Neuronal stem cell (in vitro differentiated cells): ENCODE measurements at regions not wholly inside any gene's neighbourhood (a gene's known extent, or its start where the extent isn't known, plus 50 kb on each side); places are given as distances from the start of the nearest gene placed in this dataset.
A peak's percentile ranks its signal among the peaks of the same experiment; 100 is the strongest.

ENCODE experiments used
- DNase-seq: peaks from one replicate; pipeline ENCODE4 v3.0.0-alpha.2; 2013; ENCODE audit warnings: low spot score
- H2AFZ ChIP-seq: one replicate; pipeline ENCODE4 v1.6.1; 2013; ENCODE audit warnings: mild to moderate bottlenecking, low read length, inconsistent platforms
- H2AK5ac ChIP-seq: 2 replicates; pipeline ENCODE4 v1.6.1; 2013; ENCODE audit warnings: low read depth, mild to moderate bottlenecking, inconsistent platforms, low read length, moderate library complexity, mixed read lengths
- H2BK120ac ChIP-seq: 2 replicates; pipeline ENCODE4 v1.6.1; 2013; ENCODE audit warnings: low read depth, mild to moderate bottlenecking, inconsistent platforms, low read length, moderate library complexity, mixed read lengths
- H2BK12ac ChIP-seq: one replicate; pipeline ENCODE4 v1.6.1; 2013; ENCODE audit warnings: low read length, inconsistent platforms
- H2BK15ac ChIP-seq: 2 replicates; pipeline ENCODE4 v1.6.1; 2013; ENCODE audit warnings: mild to moderate bottlenecking, low read length, inconsistent platforms, mixed read lengths
- H2BK5ac ChIP-seq: one replicate; pipeline ENCODE4 v1.6.1; 2013; ENCODE audit warnings: inconsistent platforms, mild to moderate bottlenecking, low read length, moderate library complexity
- H3K14ac ChIP-seq: one replicate; pipeline ENCODE4 v1.6.1; 2013; ENCODE audit warnings: low read length, inconsistent platforms
- H3K18ac ChIP-seq: 2 replicates; pipeline ENCODE4 v1.6.1; 2013; ENCODE audit warnings: low read length, inconsistent platforms
- H3K23ac ChIP-seq: 2 replicates; pipeline ENCODE4 v1.6.1; 2013; ENCODE audit warnings: low read depth, mild to moderate bottlenecking, mixed read lengths, low read length, inconsistent platforms; ENCODE audit not compliant: poor library complexity
- H3K27ac ChIP-seq: replicated peaks from 3 replicates; pipeline ENCODE4 v1.5.1; 2013; ENCODE audit warnings: low read length, inconsistent platforms
- H3K27me3 ChIP-seq, 3 experiments: 2 replicates each; pipeline ENCODE4 v1.6.1; 2013; ENCODE audit warnings: low read length in 3 of 3, mild to moderate bottlenecking in 2 of 3, inconsistent platforms in 1 of 3, low read depth in 1 of 3, mixed read lengths in 1 of 3, moderate library complexity in 1 of 3; ENCODE audit not compliant: control insufficient read depth in 3 of 3, insufficient read depth in 3 of 3
- H3K36me3 ChIP-seq, 2 donors: replicated peaks in 1 of 2; 2 replicates each; pipeline ENCODE4 v1.6.1; 2013; ENCODE audit warnings: low read length in 2 of 2; ENCODE audit not compliant: control insufficient read depth in 2 of 2, insufficient read depth in 2 of 2
- H3K4ac ChIP-seq: 2 replicates; pipeline ENCODE4 v1.6.1; 2013; ENCODE audit warnings: inconsistent platforms, mild to moderate bottlenecking, low read length, moderate library complexity
- H3K4me1 ChIP-seq, 2 donors: 1 replicate in 1 of 2; 2 replicates in 1 of 2; pipeline ENCODE4 v1.6.1; 2013; ENCODE audit warnings: low read length in 2 of 2, low read depth in 1 of 2; ENCODE audit not compliant: control insufficient read depth in 2 of 2, insufficient read depth in 1 of 2
- H3K4me2 ChIP-seq: one replicate; pipeline ENCODE4 v1.6.1; 2013; ENCODE audit warnings: mild to moderate bottlenecking, low read length, inconsistent platforms; ENCODE audit not compliant: insufficient read depth, poor library complexity, severe bottlenecking
- H3K4me3 ChIP-seq, 2 donors: 2 replicates each; pipeline ENCODE4 v1.5.1; 2013; ENCODE audit warnings: low read length in 2 of 2, mild to moderate bottlenecking in 2 of 2, inconsistent platforms in 1 of 2, moderate library complexity in 1 of 2
- H3K79me1 ChIP-seq: one replicate; pipeline ENCODE4 v1.6.1; 2013; ENCODE audit warnings: low read depth, mild to moderate bottlenecking, inconsistent platforms, low read length, moderate library complexity
- H3K9ac ChIP-seq: one replicate; pipeline ENCODE4 v1.6.1; 2013; ENCODE audit warnings: mild to moderate bottlenecking, low read depth, low read length, inconsistent platforms; ENCODE audit not compliant: poor library complexity
- H3K9me3 ChIP-seq, 2 donors: replicated peaks in 1 of 2; 2 replicates each; pipeline versions ENCODE3 to v1.6.1; 2013; ENCODE audit warnings: low read length in 2 of 2, mild to moderate bottlenecking in 2 of 2, inconsistent platforms in 1 of 2, low read depth in 1 of 2, mixed read lengths in 1 of 2, moderate library complexity in 1 of 2; ENCODE audit not compliant: control insufficient read depth in 2 of 2, insufficient read depth in 1 of 2
- H4K8ac ChIP-seq: one replicate; pipeline ENCODE4 v1.6.1; 2013; ENCODE audit warnings: low read depth, mild to moderate bottlenecking, inconsistent platforms, low read length, moderate library complexity
- H4K91ac ChIP-seq: one replicate; pipeline ENCODE4 v1.6.1; 2013; ENCODE audit warnings: low read length, low read depth, mild to moderate bottlenecking, inconsistent platforms; ENCODE audit not compliant: poor library complexity
- WGBS, 2 donors: extraction: QIAGEN DNeasy Blood & Tissue Kit; methylation state at CpG; one replicate each; pipeline ENCODE4 v1.1.7; 2013; ENCODE audit warnings: missing lambda C conversion rate in 2 of 2, mixed read lengths in 1 of 2; ENCODE audit not compliant: insufficient read length in 2 of 2, insufficient replicate concordance in 1 of 2; ENCODE audit errors: extremely low coverage in 2 of 2; 5-methylcytosine and 5-hydroxymethylcytosine counted together

DNA sequence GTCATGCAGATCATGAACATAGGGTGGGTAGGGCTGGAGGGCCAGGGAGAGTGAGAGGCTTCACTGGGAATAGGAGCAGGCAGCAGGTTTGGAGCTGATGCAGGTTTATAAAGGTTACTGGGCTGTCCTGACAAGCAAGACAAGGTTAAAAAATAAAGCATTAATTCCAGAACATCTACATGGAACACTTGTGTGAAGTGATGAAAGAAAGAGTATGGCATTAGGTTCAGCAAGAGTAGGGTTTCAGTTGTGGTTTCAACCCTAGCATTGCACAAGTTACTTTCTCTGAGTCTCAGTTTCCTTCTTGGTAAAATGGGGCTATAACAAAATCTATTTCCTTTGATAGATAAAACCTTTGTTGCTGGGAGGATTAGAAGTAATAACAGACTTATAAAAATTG, 114.6 kb upstream of the SESN3 start:
- Histone ChIP-seq H2BK5ac (no peak overlapping the region), H3K27me3 (no peaks in the 10 kb centered on the region), H3K14ac (no peak overlapping the region), H3K23ac (no peak overlapping the region), H4K8ac (no peak overlapping the region), H3K4me3 (no peak overlapping the region), H2AK5ac (no peak overlapping the region), H3K9ac (no peak overlapping the region), H2BK120ac (no peak overlapping the region), H3K18ac (no peak overlapping the region), H3K27ac (no peak overlapping the region), H3K4me2 (no peak overlapping the region), H2AFZ (no peak overlapping the region), H3K79me1 (no peaks in the 10 kb centered on the region), H2BK12ac (no peak overlapping the region), H3K9me3 (no peaks in the 10 kb centered on the region), H3K36me3 (no peaks in the 10 kb centered on the region), H3K4ac (no peak overlapping the region), H4K91ac (no peak overlapping the region), H3K4me1 (peaks cover 0 to 5% of the 10 kb centered on the region in 2 donors), H2BK15ac (no peak overlapping the region)
- no peak for DNase-seq

DNA sequence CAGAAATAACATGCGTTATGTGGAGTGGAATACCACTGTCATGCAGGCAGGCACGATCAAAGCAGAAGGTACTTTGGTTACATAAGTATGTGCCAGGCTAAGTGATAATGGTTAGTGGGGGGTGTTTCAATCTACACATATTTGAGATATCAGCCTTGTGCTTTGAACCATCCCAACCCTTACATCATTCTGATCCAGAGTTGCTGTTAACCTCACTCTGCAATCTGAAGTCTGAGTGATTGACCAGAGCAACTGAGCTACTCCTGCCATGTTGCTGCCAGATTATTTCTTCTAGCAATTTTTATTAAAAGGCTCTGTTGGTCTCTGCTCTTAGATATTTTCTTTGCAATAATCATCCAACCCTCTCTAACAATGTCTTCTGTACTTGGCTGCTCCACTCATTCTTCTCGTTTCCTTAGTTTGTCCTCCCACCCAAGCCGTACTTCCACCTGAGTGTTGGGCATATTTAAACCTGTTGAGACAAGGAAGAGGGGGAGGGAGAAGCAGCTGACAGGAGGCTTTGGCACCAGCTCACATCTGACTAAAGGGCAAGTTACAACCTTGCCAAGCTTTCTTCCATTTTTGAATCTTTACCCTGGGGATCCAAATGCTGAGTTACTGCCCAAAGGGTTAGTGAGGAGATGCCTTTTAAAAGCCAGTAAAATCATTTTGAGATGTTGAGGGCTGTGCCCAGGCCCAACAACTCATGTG, 114.1 kb upstream of the SESN3 start:
- no peak overlapping the region for H2BK12ac ChIP-seq
- no peak overlapping the region for H3K4me2 ChIP-seq
- H3K18ac ChIP-seq, result no peak overlapping the region
- H4K91ac ChIP-seq, result no peak overlapping the region
- no CpG with 5 or more reads among the region's 4 CpGs for WGBS, 2 donors
- H3K4me1 ChIP-seq, result peaks cover 0 to 5% of the 10 kb centered on the region in 2 donors
- no peak overlapping the region for H3K23ac ChIP-seq
- H3K27me3 ChIP-seq, result no peaks in the 10 kb centered on the region
- H2BK120ac ChIP-seq, result no peak overlapping the region
- H2BK15ac ChIP-seq, result no peak overlapping the region
- H3K9ac ChIP-seq, result no peak overlapping the region
- H3K4ac ChIP-seq, result no peak overlapping the region
- no peaks in the 10 kb centered on the region for H3K36me3 ChIP-seq
- H3K27ac ChIP-seq, result no peak overlapping the region
- H2BK5ac ChIP-seq, result no peak overlapping the region
- no peak overlapping the region for H4K8ac ChIP-seq
- no peak overlapping the region for H2AK5ac ChIP-seq
- DNase-seq, result no peak
- H3K4me3 ChIP-seq, result no peak overlapping the region
- no peak overlapping the region for H2AFZ ChIP-seq
- H3K79me1 ChIP-seq, result no peaks in the 10 kb centered on the region
- H3K9me3 ChIP-seq, result no peaks in the 10 kb centered on the region
- no peak overlapping the region for H3K14ac ChIP-seq

DNA sequence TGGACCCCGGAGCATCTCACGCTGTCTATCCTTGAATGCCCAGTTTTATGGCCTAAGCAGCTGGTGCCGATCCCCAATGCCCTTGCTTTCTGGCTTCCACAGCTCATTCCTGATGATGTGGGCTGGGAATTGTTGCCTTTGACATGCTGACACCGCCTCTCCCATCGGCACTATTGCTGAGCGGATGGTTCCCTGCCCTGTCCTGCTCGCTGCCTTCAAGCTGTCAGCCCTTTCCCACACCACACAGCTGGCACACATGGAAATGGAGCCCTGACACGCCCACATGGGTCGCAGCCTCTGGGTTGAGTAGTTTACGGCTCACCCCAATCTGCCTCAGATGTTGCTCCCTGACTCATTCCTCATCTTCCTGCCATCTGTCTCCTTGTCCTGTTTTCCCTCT, 110.2 kb upstream of the SESN3 start:
- Histone ChIP-seq H3K18ac (peak overlapping the region; percentile 2), H3K23ac (no peak overlapping the region), H3K4me1 (peaks cover 22 to 24% of the 10 kb centered on the region in 2 donors), H3K36me3 (no peaks in the 10 kb centered on the region), H2AK5ac (no peak overlapping the region), H3K4me3 (no peak overlapping the region), H2BK12ac (no peak overlapping the region), H2BK5ac (no peak overlapping the region), H4K8ac (no peak overlapping the region), H3K4me2 (no peak overlapping the region), H3K9ac (no peak overlapping the region), H2BK15ac (no peak overlapping the region), H3K14ac (no peak overlapping the region), H2BK120ac (no peak overlapping the region), H3K9me3 (no peaks in the 10 kb centered on the region), H3K79me1 (no peaks in the 10 kb centered on the region), H2AFZ (no peak overlapping the region), H3K27ac (no peak overlapping the region), H3K4ac (no peak overlapping the region), H3K27me3 (no peaks in the 10 kb centered on the region), H4K91ac (no peak overlapping the region)
- WGBS, 2 donors, result no CpG with 5 or more reads among the region's 10 CpGs
- DNase-seq, result no peak

DNA sequence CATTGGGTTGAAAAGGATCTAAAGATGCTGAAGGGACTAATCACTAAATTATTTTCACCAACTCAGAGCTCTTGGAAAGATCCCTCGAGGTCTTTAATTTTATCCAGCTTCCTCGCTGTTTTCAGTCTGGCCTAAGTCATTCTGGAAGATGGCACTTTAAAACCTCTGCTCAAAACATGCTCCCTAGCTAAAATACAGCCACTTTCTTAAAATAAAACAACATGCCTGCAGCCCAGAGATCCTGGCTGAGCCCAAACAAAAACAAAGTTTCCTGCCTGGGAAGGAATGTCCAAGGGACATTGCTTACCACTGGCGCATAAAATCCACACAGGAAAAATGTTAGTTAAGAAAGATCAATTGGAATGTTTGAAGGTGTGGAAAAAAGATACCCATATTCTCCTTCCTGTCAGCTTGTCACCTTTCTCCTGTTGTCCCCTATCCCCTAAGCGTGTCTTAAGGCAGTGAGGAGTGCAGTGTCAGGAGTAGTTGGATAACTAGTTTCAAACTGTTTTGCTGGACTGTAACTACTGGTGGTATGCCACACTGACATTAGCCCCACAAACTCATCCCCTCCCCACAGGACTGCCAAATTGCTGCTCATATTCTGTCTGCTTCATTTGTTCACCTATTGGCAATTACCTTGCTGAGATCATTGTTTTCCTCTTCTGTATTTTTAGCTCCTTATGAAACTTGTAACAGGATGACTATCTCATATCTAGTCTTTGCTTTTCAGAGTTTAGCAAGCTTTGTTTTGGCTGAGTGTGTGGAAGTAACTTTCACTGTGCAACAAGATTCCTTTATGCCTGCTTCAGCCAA, 108.3 kb upstream of the SESN3 start:
- H3K9ac ChIP-seq, result no peak overlapping the region
- no peak overlapping the region for H3K27ac ChIP-seq
- H2AFZ ChIP-seq, result peak overlapping the region; percentile 80
- no peak for DNase-seq
- H3K9me3 ChIP-seq, result no peaks in the 10 kb centered on the region
- no peak overlapping the region for H3K4me3 ChIP-seq
- no CpG with 5 or more reads among the region's 4 CpGs for WGBS, 2 donors
- H2BK120ac ChIP-seq, result no peak overlapping the region
- H3K18ac ChIP-seq, result no peak overlapping the region
- no peak overlapping the region for H4K8ac ChIP-seq
- H3K4ac ChIP-seq, result no peak overlapping the region
- H3K4me2 ChIP-seq, result no peak overlapping the region
- H2BK12ac ChIP-seq, result no peak overlapping the region
- H3K79me1 ChIP-seq, result no peaks in the 10 kb centered on the region
- H3K4me1 ChIP-seq, result peaks cover 26 to 28% of the 10 kb centered on the region in 2 donors
- no peaks in the 10 kb centered on the region for H3K27me3 ChIP-seq
- no peaks in the 10 kb centered on the region for H3K36me3 ChIP-seq
- no peak overlapping the region for H3K14ac ChIP-seq
- H4K91ac ChIP-seq, result no peak overlapping the region
- no peak overlapping the region for H3K23ac ChIP-seq
- no peak overlapping the region for H2BK15ac ChIP-seq
- H2BK5ac ChIP-seq, result no peak overlapping the region
- H2AK5ac ChIP-seq, result no peak overlapping the region
